HepG2 (cell line): ENCODE measurements at regions not wholly inside any gene's neighbourhood (a gene's known extent, or its start where the extent isn't known, plus 50 kb on each side); places are given as distances from the start of the nearest gene placed in this dataset.

Source experiments
- ATAC-seq: fragments of 200-7000 bp; cut with Tn5 transposase; 3 replicates; pipeline ENCODE4 v1.9.1; 2020; ENCODE audit warnings: mild to moderate bottlenecking, moderate library complexity
- BruUV-seq: library from RNA; stranded (reverse); fragments of 400-500 nt; replicated peaks from 2 replicates; lab custom pipeline; 2021; lab: Mats Ljungman, UMichigan
- CTCF ChIA-PET: fragments of 300-600 bp; formaldehyde crosslinking; extraction: SDS; loops from one replicate; lab custom pipeline; 2021; ENCODE audit warnings: low total read pairs, inconsistent platforms, low intra/inter-chr PET ratio; lab: Yijun Ruan, JAX
- POLR2A ChIA-PET: fragments of 350-600 bp; sonication (Branson Sonifier 250); formaldehyde crosslinking; loops from one replicate; lab custom pipeline; 2020; ENCODE audit warnings: antibody characterized with exemption, inconsistent platforms; lab: Yijun Ruan, JAX
- DNase-seq: peaks from one replicate; pipeline ENCODE4 v3.0.0-alpha.2; 2015; ENCODE audit warnings: low spot score
- FAIRE-seq: peaks from 3 replicates; lab custom pipeline; 2011; peaks lifted over from hg19 to GRCh38; lab: Jason Lieb, UNC
- H2AFZ ChIP-seq: one replicate; pipeline ENCODE4 v1.6.1; 2011; ENCODE audit warnings: low read length, inconsistent platforms
- H3K27ac ChIP-seq: fragments of 300-600 bp; 3 replicates; pipeline ENCODE4 v1.8.0; 2011; ENCODE audit warnings: mixed run types, mild to moderate bottlenecking, mixed read lengths, low read length, inconsistent platforms; ENCODE audit not compliant: insufficient read depth; ENCODE audit errors: extremely low read length
- H3K27me3 ChIP-seq, 2 experiments: fragments of 200-600 bp in 1 of 2; 2 replicates in 1 of 2; 3 replicates in 1 of 2; pipeline versions ENCODE4 v1.6.0 to v1.8.0; 2011; ENCODE audit warnings: low read length in 2 of 2, mild to moderate bottlenecking in 2 of 2, moderate library complexity in 2 of 2, inconsistent platforms in 1 of 2; ENCODE audit not compliant: insufficient read depth in 2 of 2, control insufficient read depth in 1 of 2
- H3K36me3 ChIP-seq, 2 experiments: fragments of 200-600 bp in 1 of 2; replicated peaks in 1 of 2; 2 replicates in 1 of 2; 3 replicates in 1 of 2; pipeline versions ENCODE4 v1.5.1 to v1.8.0; 2011; ENCODE audit warnings: low read length in 2 of 2, inconsistent platforms in 1 of 2; ENCODE audit not compliant: insufficient read depth in 2 of 2, control insufficient read depth in 1 of 2
- H3K4me1 ChIP-seq: 2 replicates; pipeline ENCODE4 v1.5.1; 2012; ENCODE audit warnings: low read length, inconsistent platforms; ENCODE audit not compliant: insufficient read depth
- H3K4me2 ChIP-seq: 2 replicates; pipeline ENCODE4 v1.6.0; 2011; ENCODE audit warnings: low read depth, low read length, inconsistent platforms
- H3K4me3 ChIP-seq, 3 experiments: fragments of 200-600 bp in 1 of 3; sonication (generic), shearing (Covaris generic) in 1 of 3; replicated peaks in 1 of 3; 2 replicates each; pipeline ENCODE4 v1.5.1; 2011 to 2016; ENCODE audit warnings: low read length in 3 of 3, inconsistent platforms in 2 of 3, low read depth in 2 of 3, mild to moderate bottlenecking in 2 of 3, control low read depth in 1 of 3, mixed read lengths in 1 of 3; ENCODE audit not compliant: insufficient read depth in 1 of 3
- H3K79me2 ChIP-seq: one replicate; pipeline ENCODE4 v1.6.1; 2011; ENCODE audit warnings: low read length, inconsistent platforms; ENCODE audit not compliant: insufficient read depth
- H3K9ac ChIP-seq: 2 replicates; pipeline ENCODE4 v1.6.0; 2011; ENCODE audit warnings: mild to moderate bottlenecking, low read depth, low read length, inconsistent platforms; ENCODE audit not compliant: insufficient read depth
- H3K9me3 ChIP-seq: 2 replicates; pipeline ENCODE4 v1.5.1; 2012; ENCODE audit warnings: mild to moderate bottlenecking, low read length
- H4K20me1 ChIP-seq: 2 replicates; pipeline ENCODE4 v1.6.0; 2011; ENCODE audit warnings: inconsistent platforms, mild to moderate bottlenecking, low read length, moderate library complexity; ENCODE audit not compliant: insufficient read depth
- ATF7-NPFF ChIP-seq: sonication (generic); formaldehyde crosslinking; IDR thresholded peaks from 2 replicates; pipeline ENCODE4 v1.8.1; 2023; ENCODE audit warnings: mild to moderate bottlenecking, low read depth, missing genetic modification reagents, moderate library complexity
- LCORL ChIP-seq, 2 experiments: fragments of 450-650 bp in 1 of 2; sonication (generic) in 1 of 2; formaldehyde crosslinking in 1 of 2; IDR thresholded peaks; 2 replicates each; pipeline versions ENCODE4 v1.5.0 to v1.6.1; 2017 to 2020; ENCODE audit warnings: antibody characterized with exemption in 1 of 2, missing genetic modification reagents in 1 of 2
- NRL ChIP-seq: sonication (generic); formaldehyde crosslinking; IDR thresholded peaks from 2 replicates; pipeline ENCODE4 v1.5.0; 2020; ENCODE audit warnings: missing genetic modification reagents, mild to moderate bottlenecking, moderate library complexity, borderline replicate concordance
- TIGD3 ChIP-seq: sonication (generic); formaldehyde crosslinking; IDR thresholded peaks from 2 replicates; pipeline ENCODE4 v1.5.1; 2020; ENCODE audit warnings: mild to moderate bottlenecking, missing genetic modification reagents, borderline replicate concordance
- TOE1 ChIP-seq: sonication (generic); formaldehyde crosslinking; IDR thresholded peaks from 2 replicates; pipeline ENCODE4 v1.4.0; 2020; ENCODE audit warnings: mild to moderate bottlenecking, missing genetic modification reagents
- ZNF12 ChIP-seq: sonication (generic); formaldehyde crosslinking; IDR thresholded peaks from 2 replicates; pipeline ENCODE4 v1.5.0; 2020; ENCODE audit warnings: missing genetic modification reagents
- ZNF792 ChIP-seq: IDR thresholded peaks from 2 replicates; pipeline ENCODE4 v1.6.1; 2016
- WGBS: methylation state at CpG from one replicate; pipeline ENCODE4 v1.1.6; 2017; ENCODE audit warnings: low lambda C conversion rate; 5-methylcytosine and 5-hydroxymethylcytosine counted together
- in situ Hi-C: cut with HindIII; loops from 2 replicates; pipeline ENCODE4 v1.10.0; 2017; ENCODE audit warnings: low pct_unique_long_range_greater_than_20kb; ENCODE audit not compliant: extremely low pct_ligation_motif_present
- intact Hi-C: fragments of 100-400 bp; cut with micrococcal nuclease; formaldehyde crosslinking; loops from one replicate; pipeline ENCODE4 v1.10.0; 2022; ENCODE audit not compliant: unreplicated experiment
- TF ChIP-seq, protein P1 (sequence below): IDR thresholded peaks from 2 replicates; pipeline ENCODE4 v1.6.1; 2018; ENCODE audit warnings: missing genetic modification reagents
- TF ChIP-seq, protein P2 (sequence below): sonication (generic); formaldehyde crosslinking; conservative IDR thresholded peaks from 2 replicates; pipeline ENCODE4 v1.5.0; 2020; ENCODE audit warnings: missing genetic modification reagents
- TF ChIP-seq, protein P3 (sequence below): sonication (generic); formaldehyde crosslinking; IDR thresholded peaks from 2 replicates; pipeline ENCODE4 v1.4.0; 2020; ENCODE audit warnings: low read depth, missing genetic modification reagents

- WGBS = 100% methylated on average over 3 of the region's 5 CpGs
- ATAC-seq = no peak
- H2AFZ ChIP-seq = no peak overlapping the region
- no peak overlapping the region for H3K27ac ChIP-seq
- no peak overlapping the region for H3K9ac ChIP-seq
- H3K4me2 ChIP-seq = no peak overlapping the region
- BruUV-seq = no TSS peak
- no peaks in the 10 kb centered on the region for H3K27me3 ChIP-seq
- in situ Hi-C loops = no loop called here
- TF ChIP-seq ATF7-NPFF (no peak), TIGD3 (CRISPR knock-in tag) (no peak), LCORL (IDR thresholded peaks at IDR 0.05) (no peak), LCORL (CRISPR knock-in tag; IDR thresholded peaks at IDR 0.05) (no peak), NRL (CRISPR knock-in tag) (no peak), ZNF12 (CRISPR knock-in tag) (no peak), TOE1 (CRISPR knock-in tag) (no peak), ZNF792 (CRISPR knock-in tag) (no peak)
- TF ChIP-seq, protein P1, sequence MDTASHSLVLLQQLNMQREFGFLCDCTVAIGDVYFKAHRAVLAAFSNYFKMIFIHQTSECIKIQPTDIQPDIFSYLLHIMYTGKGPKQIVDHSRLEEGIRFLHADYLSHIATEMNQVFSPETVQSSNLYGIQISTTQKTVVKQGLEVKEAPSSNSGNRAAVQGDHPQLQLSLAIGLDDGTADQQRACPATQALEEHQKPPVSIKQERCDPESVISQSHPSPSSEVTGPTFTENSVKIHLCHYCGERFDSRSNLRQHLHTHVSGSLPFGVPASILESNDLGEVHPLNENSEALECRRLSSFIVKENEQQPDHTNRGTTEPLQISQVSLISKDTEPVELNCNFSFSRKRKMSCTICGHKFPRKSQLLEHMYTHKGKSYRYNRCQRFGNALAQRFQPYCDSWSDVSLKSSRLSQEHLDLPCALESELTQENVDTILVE (CRISPR knock-in tag) = no peak
- TF ChIP-seq, protein P2, sequence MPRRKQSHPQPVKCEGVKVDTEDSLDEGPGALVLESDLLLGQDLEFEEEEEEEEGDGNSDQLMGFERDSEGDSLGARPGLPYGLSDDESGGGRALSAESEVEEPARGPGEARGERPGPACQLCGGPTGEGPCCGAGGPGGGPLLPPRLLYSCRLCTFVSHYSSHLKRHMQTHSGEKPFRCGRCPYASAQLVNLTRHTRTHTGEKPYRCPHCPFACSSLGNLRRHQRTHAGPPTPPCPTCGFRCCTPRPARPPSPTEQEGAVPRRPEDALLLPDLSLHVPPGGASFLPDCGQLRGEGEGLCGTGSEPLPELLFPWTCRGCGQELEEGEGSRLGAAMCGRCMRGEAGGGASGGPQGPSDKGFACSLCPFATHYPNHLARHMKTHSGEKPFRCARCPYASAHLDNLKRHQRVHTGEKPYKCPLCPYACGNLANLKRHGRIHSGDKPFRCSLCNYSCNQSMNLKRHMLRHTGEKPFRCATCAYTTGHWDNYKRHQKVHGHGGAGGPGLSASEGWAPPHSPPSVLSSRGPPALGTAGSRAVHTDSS = no peak
- TF ChIP-seq, protein P3, sequence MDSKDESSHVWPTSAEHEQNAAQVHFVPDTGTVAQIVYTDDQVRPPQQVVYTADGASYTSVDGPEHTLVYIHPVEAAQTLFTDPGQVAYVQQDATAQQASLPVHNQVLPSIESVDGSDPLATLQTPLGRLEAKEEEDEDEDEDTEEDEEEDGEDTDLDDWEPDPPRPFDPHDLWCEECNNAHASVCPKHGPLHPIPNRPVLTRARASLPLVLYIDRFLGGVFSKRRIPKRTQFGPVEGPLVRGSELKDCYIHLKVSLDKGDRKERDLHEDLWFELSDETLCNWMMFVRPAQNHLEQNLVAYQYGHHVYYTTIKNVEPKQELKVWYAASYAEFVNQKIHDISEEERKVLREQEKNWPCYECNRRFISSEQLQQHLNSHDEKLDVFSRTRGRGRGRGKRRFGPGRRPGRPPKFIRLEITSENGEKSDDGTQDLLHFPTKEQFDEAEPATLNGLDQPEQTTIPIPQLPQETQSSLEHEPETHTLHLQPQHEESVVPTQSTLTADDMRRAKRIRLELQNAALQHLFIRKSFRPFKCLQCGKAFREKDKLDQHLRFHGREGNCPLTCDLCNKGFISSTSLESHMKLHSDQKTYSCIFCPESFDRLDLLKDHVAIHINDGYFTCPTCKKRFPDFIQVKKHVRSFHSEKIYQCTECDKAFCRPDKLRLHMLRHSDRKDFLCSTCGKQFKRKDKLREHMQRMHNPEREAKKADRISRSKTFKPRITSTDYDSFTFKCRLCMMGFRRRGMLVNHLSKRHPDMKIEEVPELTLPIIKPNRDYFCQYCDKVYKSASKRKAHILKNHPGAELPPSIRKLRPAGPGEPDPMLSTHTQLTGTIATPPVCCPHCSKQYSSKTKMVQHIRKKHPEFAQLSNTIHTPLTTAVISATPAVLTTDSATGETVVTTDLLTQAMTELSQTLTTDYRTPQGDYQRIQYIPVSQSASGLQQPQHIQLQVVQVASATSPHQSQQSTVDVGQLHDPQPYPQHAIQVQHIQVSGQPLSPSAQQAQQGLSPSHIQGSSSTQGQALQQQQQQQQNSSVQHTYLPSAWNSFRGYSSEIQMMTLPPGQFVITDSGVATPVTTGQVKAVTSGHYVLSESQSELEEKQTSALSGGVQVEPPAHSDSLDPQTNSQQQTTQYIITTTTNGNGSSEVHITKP (CRISPR knock-in tag) = no peak
- H3K9me3 ChIP-seq = peaks cover 10% of the 10 kb centered on the region; the same call in 1 of the 2 replicates
- no peak for DNase-seq
- no peaks in the 10 kb centered on the region for H3K4me1 ChIP-seq
- no peaks in the 10 kb centered on the region; a peak in 1 of 5 replicates for H3K36me3 ChIP-seq
- CTCF ChIA-PET = no interaction called here
- no peaks in the 10 kb centered on the region for H3K79me2 ChIP-seq
- FAIRE-seq = no peak
- POLR2A ChIA-PET = no interaction called here
- H4K20me1 ChIP-seq = no peaks in the 10 kb centered on the region
- intact Hi-C loops = no loop called here
- H3K4me3 ChIP-seq = no peak overlapping the region
Observed at GRCh38 chr7:67343572-67343971, 346.9 kb downstream of the TYW1 start.
